ENCODE measurements at regions not wholly inside any gene's neighbourhood (a gene's known extent, or its start where the extent isn't known, plus 50 kb on each side); places are given as distances from the start of the nearest gene placed in this dataset.

GRCh38 chr7:113256883-113257531, 138.7 kb upstream of the SMIM30 start:
- no peak for TF ChIP-seq POLR2A (IDR thresholded peaks at IDR 0.05)
- TF ChIP-seq CTCF (IDR thresholded peaks at IDR 0.05) = no peak
